ENCODE measurements at regions not wholly inside any gene's neighbourhood (a gene's known extent, or its start where the extent isn't known, plus 50 kb on each side); places are given as distances from the start of the nearest gene placed in this dataset.

GRCh38 chr5:17803971-17804370, 169.7 kb downstream of the TAF11L14 start:
- Histone ChIP-seq H3K36me3 (ENCODE audit: control insufficient read depth, insufficient read depth, low read length) (no peaks in the 10 kb centered on the region), H3K4me1 (no peaks in the 10 kb centered on the region), H3K9me3 (no peaks in the 10 kb centered on the region), H3K27me3 (replicated peaks; ENCODE audit: control insufficient read depth, insufficient read depth, low read length) (no peaks in the 10 kb centered on the region), H3K4me3 (ENCODE audit: low read depth, low read length) (no peak overlapping the region)
- Mint-ChIP-seq H3K27ac (ENCODE audit: unreplicated experiment) (no peak overlapping the region), H3K36me3 (ENCODE audit: insufficient read depth, unreplicated experiment) (no peaks in the 10 kb centered on the region), H3K4me3 (ENCODE audit: unreplicated experiment) (no peak overlapping the region), H3K27me3 (ENCODE audit: insufficient read depth, unreplicated experiment) (peaks cover 14% of the 10 kb centered on the region), H3K9me3 (ENCODE audit: unreplicated experiment) (no peaks in the 10 kb centered on the region), H3K4me1 (ENCODE audit: low read depth, unreplicated experiment) (no peaks in the 10 kb centered on the region)
- ChIA-PET CTCF (no interaction called here), POLR2A (no interaction called here)
- no peak for TF ChIP-seq CTCF (IDR thresholded peaks at IDR 0.05; ENCODE audit: insufficient read depth in 1 of 2, low read depth in 1 of 2, low read length in 1 of 2, severe bottlenecking in 1 of 2, unreplicated experiment in 1 of 2)
- intact Hi-C loops (cut with micrococcal nuclease; ENCODE audit: unreplicated experiment): no loop called here
- DNase-seq: no peak
- BruUV-seq (replicated peaks): no TSS peak

- ChIA-PET CTCF (no interaction called here), POLR2A (no interaction called here)
- H3K4me1 ChIP-seq: no peaks in the 10 kb centered on the region
- H3K9me3 ChIP-seq: no peaks in the 10 kb centered on the region
- DNase-seq: no peak
- H3K4me1 Mint-ChIP-seq (ENCODE audit: low read depth, unreplicated experiment): no peaks in the 10 kb centered on the region
- H3K9me3 Mint-ChIP-seq (ENCODE audit: unreplicated experiment): no peaks in the 10 kb centered on the region
- BruUV-seq (replicated peaks): no TSS peak
- H3K27me3 Mint-ChIP-seq (ENCODE audit: insufficient read depth, unreplicated experiment): peaks cover 14% of the 10 kb centered on the region
- intact Hi-C loops (cut with micrococcal nuclease; ENCODE audit: unreplicated experiment): no loop called here
- no peaks in the 10 kb centered on the region for H3K36me3 ChIP-seq (ENCODE audit: control insufficient read depth, insufficient read depth, low read length)
- no peak overlapping the region for H3K4me3 Mint-ChIP-seq (ENCODE audit: unreplicated experiment)
- TF ChIP-seq CTCF (IDR thresholded peaks at IDR 0.05; ENCODE audit: insufficient read depth in 1 of 2, low read depth in 1 of 2, low read length in 1 of 2, severe bottlenecking in 1 of 2, unreplicated experiment in 1 of 2): no peak
- H3K27me3 ChIP-seq (replicated peaks; ENCODE audit: control insufficient read depth, insufficient read depth, low read length): no peaks in the 10 kb centered on the region
- no peak overlapping the region for H3K4me3 ChIP-seq (ENCODE audit: low read depth, low read length)
- H3K27ac Mint-ChIP-seq (ENCODE audit: unreplicated experiment): no peak overlapping the region
- no peaks in the 10 kb centered on the region for H3K36me3 Mint-ChIP-seq (ENCODE audit: insufficient read depth, unreplicated experiment)
Observed at GRCh38 chr5:17805227-17805825, 171.1 kb downstream of the TAF11L14 start.

GRCh38 chr5:17806818-17807468, 172.7 kb downstream of the TAF11L14 start:
- no peak overlapping the region for H3K4me3 Mint-ChIP-seq (ENCODE audit: unreplicated experiment)
- intact Hi-C loops (cut with micrococcal nuclease; ENCODE audit: unreplicated experiment): no loop called here

More at GRCh38 chr5:17806818-17807468, 172.7 kb downstream of the TAF11L14 start:
- Mint-ChIP-seq H3K36me3 (ENCODE audit: insufficient read depth, unreplicated experiment) (no peaks in the 10 kb centered on the region), H3K4me1 (ENCODE audit: low read depth, unreplicated experiment) (no peaks in the 10 kb centered on the region), H3K9me3 (ENCODE audit: unreplicated experiment) (no peaks in the 10 kb centered on the region), H3K27ac (ENCODE audit: unreplicated experiment) (no peak overlapping the region), H3K27me3 (ENCODE audit: insufficient read depth, unreplicated experiment) (peaks cover 14% of the 10 kb centered on the region)
- TF ChIP-seq CTCF (IDR thresholded peaks at IDR 0.05; ENCODE audit: insufficient read depth in 1 of 2, low read depth in 1 of 2, low read length in 1 of 2, severe bottlenecking in 1 of 2, unreplicated experiment in 1 of 2): no peak
- no peak for DNase-seq
- CTCF ChIA-PET: no interaction called here
- H3K4me1 ChIP-seq: 0 out of 2 replicates have a peak, but pooled peaks cover 4% of the 10 kb centered on the region
- H3K36me3 ChIP-seq (ENCODE audit: control insufficient read depth, insufficient read depth, low read length): no peaks in the 10 kb centered on the region
- no peaks in the 10 kb centered on the region for H3K9me3 ChIP-seq
- no peaks in the 10 kb centered on the region for H3K27me3 ChIP-seq (replicated peaks; ENCODE audit: control insufficient read depth, insufficient read depth, low read length)
- H3K4me3 ChIP-seq (ENCODE audit: low read depth, low read length): no peak overlapping the region
- POLR2A ChIA-PET: no interaction called here
- BruUV-seq (replicated peaks): no TSS peak
